Endothelial cell (in vitro differentiated cells): ENCODE measurements at regions not wholly inside any gene's neighbourhood (a gene's known extent, or its start where the extent isn't known, plus 50 kb on each side); places are given as distances from the start of the nearest gene placed in this dataset.

Experiments used
- DNase-seq: peaks from one replicate; pipeline ENCODE4 v3.0.0; 2021; ENCODE audit warnings: low spot score
- H3K27ac Mint-ChIP-seq: one replicate; pipeline ENCODE4 v1.8.0; 2021; ENCODE audit warnings: mixed read lengths, inconsistent platforms; ENCODE audit not compliant: unreplicated experiment
- H3K27me3 Mint-ChIP-seq: one replicate; pipeline ENCODE4 v1.8.0; 2021; ENCODE audit warnings: mild to moderate bottlenecking, moderate library complexity, mixed read lengths, inconsistent platforms; ENCODE audit not compliant: unreplicated experiment
- H3K36me3 Mint-ChIP-seq: one replicate; pipeline ENCODE4 v1.8.0; 2021; ENCODE audit warnings: mild to moderate bottlenecking, low read depth, mixed read lengths, inconsistent platforms; ENCODE audit not compliant: unreplicated experiment
- H3K4me1 Mint-ChIP-seq: one replicate; pipeline ENCODE4 v1.8.0; 2021; ENCODE audit warnings: mild to moderate bottlenecking, mixed read lengths, inconsistent platforms; ENCODE audit not compliant: unreplicated experiment
- H3K4me3 Mint-ChIP-seq: one replicate; pipeline ENCODE4 v1.8.0; 2021; ENCODE audit warnings: mild to moderate bottlenecking, mixed read lengths, inconsistent platforms; ENCODE audit not compliant: unreplicated experiment
- H3K9me3 Mint-ChIP-seq: one replicate; pipeline ENCODE4 v1.8.0; 2021; ENCODE audit warnings: mixed read lengths, inconsistent platforms; ENCODE audit not compliant: unreplicated experiment
- TF ChIP-seq, protein P1 (sequence below): fragments of 200-600 bp; sonication (generic); IDR thresholded peaks from one replicate; pipeline ENCODE4 v1.5.0; 2021; ENCODE audit warnings: antibody characterized with exemption; ENCODE audit not compliant: unreplicated experiment

DNA sequence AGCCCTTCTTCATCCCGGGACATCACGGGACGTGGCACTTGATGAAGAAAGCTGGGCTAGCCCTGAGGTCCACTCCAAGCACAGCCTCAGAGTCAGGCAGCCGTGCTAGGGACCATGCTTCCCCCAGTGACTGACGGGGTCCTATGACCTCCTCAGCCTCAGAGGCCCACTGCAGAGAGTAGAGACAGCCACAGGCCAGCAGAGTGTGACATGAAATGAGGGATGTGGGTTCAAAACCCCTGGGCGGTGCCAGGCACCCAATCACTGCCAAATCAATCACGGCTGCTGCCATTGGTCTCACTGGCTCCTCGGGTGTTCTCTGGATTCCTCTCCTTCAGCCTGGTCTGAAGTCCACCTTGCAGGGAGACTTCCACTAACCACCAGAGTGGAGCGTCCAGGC is 197.7 kb upstream of the CDH4 start:
- no peaks in the 10 kb centered on the region for H3K9me3 Mint-ChIP-seq
- TF ChIP-seq, protein P1, sequence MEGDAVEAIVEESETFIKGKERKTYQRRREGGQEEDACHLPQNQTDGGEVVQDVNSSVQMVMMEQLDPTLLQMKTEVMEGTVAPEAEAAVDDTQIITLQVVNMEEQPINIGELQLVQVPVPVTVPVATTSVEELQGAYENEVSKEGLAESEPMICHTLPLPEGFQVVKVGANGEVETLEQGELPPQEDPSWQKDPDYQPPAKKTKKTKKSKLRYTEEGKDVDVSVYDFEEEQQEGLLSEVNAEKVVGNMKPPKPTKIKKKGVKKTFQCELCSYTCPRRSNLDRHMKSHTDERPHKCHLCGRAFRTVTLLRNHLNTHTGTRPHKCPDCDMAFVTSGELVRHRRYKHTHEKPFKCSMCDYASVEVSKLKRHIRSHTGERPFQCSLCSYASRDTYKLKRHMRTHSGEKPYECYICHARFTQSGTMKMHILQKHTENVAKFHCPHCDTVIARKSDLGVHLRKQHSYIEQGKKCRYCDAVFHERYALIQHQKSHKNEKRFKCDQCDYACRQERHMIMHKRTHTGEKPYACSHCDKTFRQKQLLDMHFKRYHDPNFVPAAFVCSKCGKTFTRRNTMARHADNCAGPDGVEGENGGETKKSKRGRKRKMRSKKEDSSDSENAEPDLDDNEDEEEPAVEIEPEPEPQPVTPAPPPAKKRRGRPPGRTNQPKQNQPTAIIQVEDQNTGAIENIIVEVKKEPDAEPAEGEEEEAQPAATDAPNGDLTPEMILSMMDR = no peak
- DNase-seq = no peak
- no peak overlapping the region for H3K4me3 Mint-ChIP-seq
- no peaks in the 10 kb centered on the region for H3K36me3 Mint-ChIP-seq
- no peaks in the 10 kb centered on the region for H3K4me1 Mint-ChIP-seq
- peaks cover 4% of the 10 kb centered on the region for H3K27me3 Mint-ChIP-seq
- H3K27ac Mint-ChIP-seq = no peak overlapping the region

DNA sequence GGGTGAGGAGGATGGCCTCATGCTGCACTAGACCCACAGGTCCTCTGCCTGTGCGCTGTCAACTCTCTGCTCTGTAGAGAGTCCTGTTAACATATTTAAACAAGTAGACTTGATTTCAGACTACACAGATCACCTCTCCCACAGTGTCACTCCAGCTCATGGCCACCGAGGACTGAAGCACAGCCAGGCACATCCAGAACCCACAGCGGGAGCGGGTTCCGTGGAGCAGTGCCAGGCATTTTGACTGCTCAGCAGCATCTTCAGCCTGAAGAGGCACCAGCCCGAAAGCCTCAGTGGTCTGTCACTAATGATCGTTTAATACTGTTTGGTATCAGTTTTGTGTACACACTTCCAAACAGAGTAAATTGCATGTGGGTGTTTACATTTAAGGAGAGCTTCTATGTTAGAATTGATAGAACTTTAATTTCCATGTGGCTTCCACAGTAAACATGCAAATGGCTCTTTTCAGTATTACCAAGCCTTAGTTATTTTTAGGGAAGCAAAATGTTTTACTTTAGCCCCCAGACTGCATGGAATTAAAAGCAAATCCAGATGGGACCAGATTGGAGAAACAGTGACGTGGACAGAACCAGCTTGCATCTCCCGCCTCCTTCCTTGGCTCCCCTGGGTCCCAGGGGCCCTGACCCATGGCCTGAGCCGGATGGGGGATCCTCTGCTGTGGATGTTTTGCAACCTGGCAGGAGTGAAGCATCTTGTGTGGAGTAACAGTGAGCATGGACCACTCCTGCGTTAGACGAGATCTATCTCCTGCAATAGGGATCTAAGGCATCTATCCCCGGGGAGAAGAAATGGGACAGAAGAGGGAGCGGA is 196.7 kb upstream of the CDH4 start:
- H3K36me3 Mint-ChIP-seq = no peaks in the 10 kb centered on the region
- peaks cover 4% of the 10 kb centered on the region for H3K27me3 Mint-ChIP-seq
- H3K27ac Mint-ChIP-seq = no peak overlapping the region
- no peak overlapping the region for H3K4me3 Mint-ChIP-seq
- DNase-seq = no peak
- no peaks in the 10 kb centered on the region for H3K4me1 Mint-ChIP-seq
- TF ChIP-seq, protein P1 = no peak
- no peaks in the 10 kb centered on the region for H3K9me3 Mint-ChIP-seq

DNA sequence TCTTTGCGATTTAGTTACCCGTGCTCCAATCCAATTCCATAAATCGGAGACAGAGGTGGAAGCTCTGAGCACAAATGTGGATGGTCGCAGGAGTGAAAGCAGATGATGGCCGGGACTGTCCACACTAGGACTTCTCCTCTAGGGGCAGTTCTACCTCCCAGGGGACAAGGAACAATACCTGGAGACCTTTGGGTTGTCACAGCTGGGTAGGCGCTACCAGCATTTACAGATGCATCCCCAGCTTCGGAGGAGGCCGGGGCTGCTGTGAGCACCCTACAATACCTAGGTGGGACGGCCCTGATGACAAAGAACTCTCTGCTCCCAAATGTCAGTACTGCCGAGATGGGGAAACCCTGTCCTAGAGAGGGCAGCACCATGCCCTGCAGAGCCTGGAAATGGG is 195.9 kb upstream of the CDH4 start:
- no peaks in the 10 kb centered on the region for H3K36me3 Mint-ChIP-seq
- H3K27ac Mint-ChIP-seq = no peak overlapping the region
- no peak for DNase-seq
- H3K4me3 Mint-ChIP-seq = no peak overlapping the region
- H3K9me3 Mint-ChIP-seq = no peaks in the 10 kb centered on the region
- no peaks in the 10 kb centered on the region for H3K4me1 Mint-ChIP-seq
- peaks cover 4% of the 10 kb centered on the region for H3K27me3 Mint-ChIP-seq
- TF ChIP-seq, protein P1 = no peak

DNA sequence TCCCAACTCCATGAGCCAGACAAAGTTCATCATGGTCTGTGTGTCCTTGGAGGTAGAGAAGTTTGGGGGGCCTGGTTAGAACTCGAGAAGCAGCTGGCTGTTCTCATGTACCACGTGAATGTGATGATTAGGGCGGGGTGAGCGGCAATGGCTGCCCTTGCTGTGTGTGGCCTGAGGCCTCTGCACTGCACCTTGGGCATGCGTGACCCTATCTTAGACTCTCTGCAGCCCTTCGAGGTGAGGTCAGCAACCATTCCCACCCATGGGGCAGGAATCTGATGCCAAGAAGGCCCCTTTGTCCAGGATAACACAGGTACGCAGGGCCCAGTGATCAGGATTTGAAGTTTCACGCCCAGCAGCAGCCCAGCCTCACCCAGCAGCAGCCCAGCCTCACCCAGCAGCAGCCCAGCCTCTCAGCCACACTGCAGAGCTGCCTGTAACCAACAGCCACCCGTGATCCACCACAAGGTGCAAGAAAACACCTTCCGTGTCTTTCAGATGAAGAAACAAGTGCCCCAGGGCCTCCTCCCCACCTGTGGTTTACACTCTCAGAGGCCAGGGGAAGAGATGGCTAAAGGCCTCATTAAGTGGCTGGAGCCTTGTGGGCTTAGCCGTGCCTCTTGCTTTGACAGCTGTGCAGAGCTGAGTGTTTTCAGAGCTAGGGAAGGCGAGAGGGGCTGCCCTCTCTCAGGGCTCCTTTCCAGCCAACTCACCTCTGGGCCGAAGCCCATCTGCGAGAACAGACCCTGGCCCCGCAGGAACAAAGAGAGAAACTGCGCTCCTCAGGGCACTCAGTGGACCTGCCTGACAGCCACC is 195.2 kb upstream of the CDH4 start:
- Mint-ChIP-seq H3K4me3 (no peak overlapping the region), H3K4me1 (no peaks in the 10 kb centered on the region), H3K36me3 (no peaks in the 10 kb centered on the region), H3K27me3 (peaks cover 4% of the 10 kb centered on the region), H3K9me3 (no peaks in the 10 kb centered on the region), H3K27ac (no peak overlapping the region)
- TF ChIP-seq, protein P1 = no peak
- DNase-seq = no peak
